Left forelimb (tissue), 1 donor: ENCODE measurements at regions not wholly inside any gene's neighbourhood (a gene's known extent, or its start where the extent isn't known, plus 50 kb on each side); places are given as distances from the start of the nearest gene placed in this dataset.

Experiments used
- DNase-seq: peaks from one replicate; pipeline ENCODE4 v3.0.0-alpha.2; 2018; ENCODE audit warnings: low spot score

- DNase-seq: no peak
Measured at GRCh38 chr7:131265227-131265626, 62.4 kb upstream of the MKLN1 start.

GRCh38 chr7:131267631-131268030, 60.0 kb upstream of the MKLN1 start:
- DNase-seq: no peak

DNA sequence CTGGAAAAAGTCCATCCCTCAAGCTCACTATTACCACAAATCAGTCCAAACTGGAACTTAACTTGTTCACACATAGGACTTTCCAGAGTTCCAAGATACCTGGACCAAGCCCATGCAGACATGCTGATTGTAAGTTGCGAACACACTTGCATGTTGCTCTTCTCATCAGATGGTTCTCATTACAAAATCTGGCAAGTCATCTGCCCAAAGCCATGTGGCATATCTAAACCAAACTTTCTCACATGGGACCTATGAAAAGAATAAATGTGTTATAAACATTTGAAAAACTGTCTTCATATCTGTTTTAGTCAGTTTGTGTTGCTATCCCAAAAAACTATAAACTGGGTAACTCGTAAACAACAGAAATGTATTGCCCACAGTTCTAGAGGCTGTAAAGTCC, 58.8 kb upstream of the MKLN1 start:
- no peak for DNase-seq

GRCh38 chr7:131272086-131272485, 55.6 kb upstream of the MKLN1 start:
- DNase-seq: no peak

DNA sequence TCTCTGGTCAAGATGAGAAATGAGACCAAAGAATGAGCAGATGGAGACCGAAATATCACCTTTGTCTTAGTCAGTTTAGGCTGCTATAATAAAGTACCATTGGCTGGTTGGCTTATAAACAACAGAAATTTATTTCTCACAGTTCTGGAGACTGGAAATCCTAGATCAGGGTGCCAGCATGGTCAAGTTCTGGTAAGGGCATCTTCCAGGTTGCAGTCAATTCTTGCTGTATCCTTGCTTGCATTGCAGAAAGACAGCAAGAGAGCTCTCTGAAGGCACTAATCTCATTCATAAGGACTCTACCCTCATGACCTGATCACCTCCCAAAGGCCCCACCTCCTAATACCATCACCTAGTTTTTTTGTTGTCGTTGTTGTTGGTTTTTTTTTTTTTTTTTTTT, 52.7 kb upstream of the MKLN1 start:
- no peak for DNase-seq

DNA sequence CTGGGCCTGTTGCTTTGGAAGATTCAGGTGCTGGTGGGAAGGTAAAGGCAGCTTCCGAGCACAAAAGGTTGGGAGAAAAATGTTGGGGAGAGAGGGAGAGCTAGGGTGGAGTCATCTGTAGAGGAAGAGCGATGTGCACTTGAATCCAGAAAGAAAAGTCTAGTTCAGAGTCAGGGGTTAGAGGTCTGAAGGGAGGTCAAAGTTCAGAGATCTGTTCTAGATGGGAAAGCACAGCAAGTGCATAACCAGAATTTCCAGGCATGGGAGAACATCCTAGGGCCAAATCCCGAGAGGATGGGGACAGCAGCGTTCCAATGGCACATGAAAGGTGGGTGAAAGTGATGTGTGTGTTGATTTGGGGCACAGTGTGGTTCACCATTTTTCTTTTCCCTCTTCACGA, 51.5 kb upstream of the MKLN1 start:
- no peak for DNase-seq

- DNase-seq: no peak
Measured at GRCh38 chr7:131276748-131277147, 50.9 kb upstream of the MKLN1 start.
